Subcutaneous abdominal adipose tissue (tissue), 5 donors: ENCODE measurements at regions not wholly inside any gene's neighbourhood (a gene's known extent, or its start where the extent isn't known, plus 50 kb on each side); places are given as distances from the start of the nearest gene placed in this dataset.
A peak's percentile ranks its signal among the peaks of the same experiment; 100 is the strongest.
"Not testable (repeated sequence)": the region's sequence is repeated elsewhere in the genome, so short reads cannot be mapped to it uniquely, and the experiment has no call there.

Experiments used
- H3K27ac ChIP-seq: one replicate; pipeline ENCODE4 v1.7.0; 2013; ENCODE audit warnings: low read depth, mild to moderate bottlenecking, inconsistent platforms, low read length, moderate library complexity
- H3K27me3 ChIP-seq, 5 donors: one replicate each; pipeline ENCODE4 v1.7.0; 2013; ENCODE audit warnings: low read length in 5 of 5, inconsistent platforms in 1 of 5; ENCODE audit not compliant: control insufficient read depth in 5 of 5, insufficient read depth in 4 of 5
- H3K36me3 ChIP-seq, 5 donors: one replicate each; pipeline ENCODE4 v1.7.0; 2013; ENCODE audit warnings: low read length in 5 of 5; ENCODE audit not compliant: control insufficient read depth in 5 of 5, insufficient read depth in 5 of 5
- H3K4me1 ChIP-seq, 5 donors: one replicate each; pipeline ENCODE4 v1.7.0; 2013; ENCODE audit warnings: low read length in 5 of 5, mild to moderate bottlenecking in 3 of 5, moderate library complexity in 1 of 5; ENCODE audit not compliant: control insufficient read depth in 5 of 5, insufficient read depth in 5 of 5
- H3K4me3 ChIP-seq, 5 donors: one replicate each; pipeline ENCODE4 v1.7.0; 2013; ENCODE audit warnings: low read length in 5 of 5, low read depth in 1 of 5
- H3K9ac ChIP-seq, 5 donors: one replicate each; pipeline ENCODE4 v1.7.0; 2013; ENCODE audit warnings: low read length in 5 of 5, mild to moderate bottlenecking in 4 of 5, moderate library complexity in 3 of 5
- H3K9me3 ChIP-seq, 5 donors: one replicate each; pipeline ENCODE4 v1.7.0; 2013; ENCODE audit warnings: low read length in 5 of 5; ENCODE audit not compliant: control insufficient read depth in 5 of 5
- donor health status: healthy.
- donor health status: healthy.
- donor health status: healthy.
- donor health status: healthy.
- donor health status: healthy.

GRCh38 chrX:22559506-22559905 is 286.8 kb downstream of the CBLL2 start:
- H3K36me3 ChIP-seq = no peaks in the 10 kb centered on the region
- no peaks in the 10 kb centered on the region for H3K27me3 ChIP-seq
- peaks cover 0 to 2% (median 0%) of the 10 kb centered on the region in 5 donors for H3K9me3 ChIP-seq
- no peak overlapping the region for H3K9ac ChIP-seq
- H3K27ac ChIP-seq = no peak overlapping the region
- no peaks in the 10 kb centered on the region for H3K4me1 ChIP-seq
- H3K4me3 ChIP-seq = no peak overlapping the region

GRCh38 chrX:22575161-22575845 is 302.6 kb downstream of the CBLL2 start:
- Histone ChIP-seq H3K27ac (no peak overlapping the region), H3K9ac (no peak overlapping the region), H3K27me3 (no peaks in the 10 kb centered on the region), H3K4me1 (no peaks in the 10 kb centered on the region), H3K9me3 (no peaks in the 10 kb centered on the region), H3K36me3 (no peaks in the 10 kb centered on the region), H3K4me3 (no peak overlapping the region)

- no peak overlapping the region for H3K27ac ChIP-seq
- no peaks in the 10 kb centered on the region for H3K27me3 ChIP-seq
- no peak overlapping the region for H3K4me3 ChIP-seq
- H3K4me1 ChIP-seq = no peaks in the 10 kb centered on the region
- H3K9ac ChIP-seq = no peak overlapping the region
- no peaks in the 10 kb centered on the region for H3K36me3 ChIP-seq
- H3K9me3 ChIP-seq = no peaks in the 10 kb centered on the region
Measured at GRCh38 chrX:22577181-22577580, 304.5 kb downstream of the CBLL2 start.

GRCh38 chrX:22585831-22586230 is 313.1 kb downstream of the CBLL2 start:
- no peaks in the 10 kb centered on the region for H3K27me3 ChIP-seq

GRCh38 chrX:22589845-22590244 is 317.1 kb downstream of the CBLL2 start:
- H3K4me3 ChIP-seq = no peak overlapping the region

More at GRCh38 chrX:22585831-22586230, 313.1 kb downstream of the CBLL2 start:
- Histone ChIP-seq H3K36me3 (no peaks in the 10 kb centered on the region), H3K27ac (no peak overlapping the region), H3K4me1 (no peaks in the 10 kb centered on the region), H3K9me3 (no peaks in the 10 kb centered on the region), H3K9ac (no peak overlapping the region), H3K4me3 (no peak overlapping the region)

GRCh38 chrX:22594766-22595165 is 322.1 kb downstream of the CBLL2 start:
- no peak overlapping the region for H3K27ac ChIP-seq
- H3K9ac ChIP-seq = no peak overlapping the region
- no peaks in the 10 kb centered on the region for H3K4me1 ChIP-seq
- H3K27me3 ChIP-seq = no peaks in the 10 kb centered on the region
- H3K36me3 ChIP-seq = no peaks in the 10 kb centered on the region
- H3K4me3 ChIP-seq = no peak overlapping the region
- H3K9me3 ChIP-seq = no peaks in the 10 kb centered on the region

More at GRCh38 chrX:22589845-22590244, 317.1 kb downstream of the CBLL2 start:
- Histone ChIP-seq H3K36me3 (no peaks in the 10 kb centered on the region), H3K9ac (no peak overlapping the region), H3K27me3 (no peaks in the 10 kb centered on the region), H3K27ac (no peak overlapping the region), H3K4me1 (no peaks in the 10 kb centered on the region), H3K9me3 (no peaks in the 10 kb centered on the region)

GRCh38 chrX:22603060-22603459 is 330.3 kb downstream of the CBLL2 start:
- Histone ChIP-seq H3K4me3 (no peak overlapping the region), H3K27me3 (no peaks in the 10 kb centered on the region)

GRCh38 chrX:22609452-22609851 is 336.7 kb downstream of the CBLL2 start:
- H3K4me3 ChIP-seq = peak overlapping the region in 1 of 5 donors; percentile 28
- H3K9me3 ChIP-seq, H3K27me3 ChIP-seq, H3K9ac ChIP-seq, H3K36me3 ChIP-seq, H3K4me1 ChIP-seq, H3K27ac ChIP-seq: not testable (repeated sequence)

More at GRCh38 chrX:22603060-22603459, 330.3 kb downstream of the CBLL2 start:
- no peaks in the 10 kb centered on the region for H3K4me1 ChIP-seq
- no peak overlapping the region for H3K9ac ChIP-seq
- H3K27ac ChIP-seq = no peak overlapping the region
- H3K9me3 ChIP-seq = no peaks in the 10 kb centered on the region
- no peaks in the 10 kb centered on the region for H3K36me3 ChIP-seq

GRCh38 chrX:22616867-22617266 is 344.2 kb downstream of the CBLL2 start:
- Histone ChIP-seq H3K27me3 (no peaks in the 10 kb centered on the region), H3K4me1 (no peaks in the 10 kb centered on the region), H3K36me3 (no peaks in the 10 kb centered on the region), H3K9ac (no peak overlapping the region), H3K27ac (no peak overlapping the region), H3K9me3 (no peaks in the 10 kb centered on the region), H3K4me3 (no peak overlapping the region)

GRCh38 chrX:22627576-22627975 is 354.9 kb downstream of the CBLL2 start:
- no peak overlapping the region for H3K27ac ChIP-seq
- peaks cover 0 to 2% (median 0%) of the 10 kb centered on the region in 5 donors for H3K9me3 ChIP-seq
- H3K4me3 ChIP-seq = no peak overlapping the region
- peaks cover 0 to 3% (median 0%) of the 10 kb centered on the region in 5 donors for H3K27me3 ChIP-seq
- no peaks in the 10 kb centered on the region for H3K4me1 ChIP-seq
- no peaks in the 10 kb centered on the region for H3K36me3 ChIP-seq
- H3K9ac ChIP-seq = no peak overlapping the region
